IMR-90 (cell line): ENCODE measurements at regions not wholly inside any gene's neighbourhood (a gene's known extent, or its start where the extent isn't known, plus 50 kb on each side); places are given as distances from the start of the nearest gene placed in this dataset.

Source experiments
- ATAC-seq: fragments of 200-7000 bp; cut with Tn5 transposase; 2 replicates; pipeline ENCODE4 v1.9.1; 2020; ENCODE audit warnings: low read depth, mild to moderate bottlenecking, moderate library complexity
- BruUV-seq: library from RNA; stranded (reverse); fragments of 400-500 nt; replicated peaks from 2 replicates; lab custom pipeline; 2021; lab: Mats Ljungman, UMichigan
- CTCF ChIA-PET: fragments of 300-600 bp; formaldehyde crosslinking; extraction: SDS; loops from one replicate; lab custom pipeline; 2021; ENCODE audit warnings: antibody characterized with exemption; lab: Yijun Ruan, JAX
- POLR2A ChIA-PET: fragments of 300-600 bp; sonication (Branson Sonifier 250); formaldehyde crosslinking; loops from one replicate; lab custom pipeline; 2022; ENCODE audit warnings: antibody characterized with exemption; ENCODE audit not compliant: unreplicated experiment; lab: Charles Lee
- DNase-seq: peaks from one replicate; pipeline ENCODE4 v3.0.0; 2013
- H2AFZ ChIP-seq: replicated peaks from 2 replicates; pipeline ENCODE3; 2013; ENCODE audit warnings: low read length, mild to moderate bottlenecking; ENCODE audit not compliant: poor library complexity
- H2AK5ac ChIP-seq: 2 replicates; pipeline ENCODE4 v1.6.1; 2013; ENCODE audit warnings: low read depth, low read length, inconsistent platforms
- H2AK9ac ChIP-seq: replicated peaks from 2 replicates; pipeline ENCODE3; 2013; ENCODE audit warnings: mild to moderate bottlenecking, low read depth, low read length, moderate library complexity; ENCODE audit not compliant: poor library complexity
- H2BK120ac ChIP-seq: 2 replicates; pipeline ENCODE4 v1.6.1; 2013; ENCODE audit warnings: low read depth, low read length, inconsistent platforms
- H2BK15ac ChIP-seq: 3 replicates; pipeline ENCODE4 v1.6.1; 2013; ENCODE audit warnings: low read depth, low read length, inconsistent platforms
- H2BK20ac ChIP-seq: 2 replicates; pipeline ENCODE4 v1.6.1; 2013; ENCODE audit warnings: low read depth, mild to moderate bottlenecking, inconsistent platforms, low read length, moderate library complexity
- H2BK5ac ChIP-seq: 2 replicates; pipeline ENCODE4 v1.6.1; 2013; ENCODE audit warnings: mild to moderate bottlenecking, low read depth, low read length, inconsistent platforms; ENCODE audit not compliant: poor library complexity, severe bottlenecking
- H3K14ac ChIP-seq: replicated peaks from 2 replicates; pipeline ENCODE4 v1.6.1; 2013; ENCODE audit warnings: low read depth, low read length, inconsistent platforms
- H3K18ac ChIP-seq: 2 replicates; pipeline ENCODE4 v1.6.1; 2013; ENCODE audit warnings: low read depth, low read length, control low read depth
- H3K23ac ChIP-seq: 2 replicates; pipeline ENCODE4 v1.6.1; 2013; ENCODE audit warnings: low read depth, low read length, inconsistent platforms
- H3K27ac ChIP-seq: 2 replicates; pipeline ENCODE4 v1.5.1; 2013; ENCODE audit warnings: mild to moderate bottlenecking, control low read depth, low read length; ENCODE audit not compliant: insufficient read depth
- H3K27me3 ChIP-seq: 2 replicates; pipeline ENCODE4 v1.6.1; 2013; ENCODE audit warnings: low read length; ENCODE audit not compliant: control insufficient read depth, insufficient read depth
- H3K36me3 ChIP-seq: 2 replicates; pipeline ENCODE4 v1.6.1; 2013; ENCODE audit warnings: low read length, mixed read lengths; ENCODE audit not compliant: control insufficient read depth, insufficient read depth
- H3K4ac ChIP-seq: 2 replicates; pipeline ENCODE4 v1.6.1; 2013; ENCODE audit warnings: low read depth, low read length, inconsistent platforms
- H3K4me1 ChIP-seq: 2 replicates; pipeline ENCODE4 v1.6.1; 2013; ENCODE audit warnings: low read length, mixed read lengths; ENCODE audit not compliant: control insufficient read depth, insufficient read depth
- H3K4me2 ChIP-seq: 2 replicates; pipeline ENCODE4 v1.6.1; 2013; ENCODE audit warnings: low read depth, mild to moderate bottlenecking, control low read depth, low read length, moderate library complexity
- H3K4me3 ChIP-seq: 2 replicates; pipeline ENCODE4 v1.5.1; 2013; ENCODE audit warnings: low read depth, mild to moderate bottlenecking, control low read depth, low read length, moderate library complexity; ENCODE audit not compliant: insufficient read depth
- H3K56ac ChIP-seq: 2 replicates; pipeline ENCODE4 v1.6.1; 2013; ENCODE audit warnings: low read length, inconsistent platforms; ENCODE audit not compliant: insufficient read depth; ENCODE audit errors: extremely low read depth
- H3K79me1 ChIP-seq, 2 experiments: 2 replicates each; pipeline ENCODE4 v1.6.1; 2013; ENCODE audit warnings: low read length in 2 of 2, inconsistent platforms in 1 of 2, low read depth in 1 of 2
- H3K9ac ChIP-seq: 2 replicates; pipeline ENCODE4 v1.6.1; 2013; ENCODE audit warnings: low read depth, low read length, control low read depth
- H3K9me1 ChIP-seq: 2 replicates; pipeline ENCODE4 v1.6.1; 2013; ENCODE audit warnings: low read length, inconsistent platforms; ENCODE audit not compliant: insufficient read depth
- H3K9me3 ChIP-seq: 2 replicates; pipeline ENCODE4 v1.6.1; 2013; ENCODE audit warnings: low read length; ENCODE audit not compliant: control insufficient read depth, insufficient read depth
- H4K20me1 ChIP-seq: 2 replicates; pipeline ENCODE4 v1.6.1; 2013; ENCODE audit warnings: low read length, inconsistent platforms; ENCODE audit not compliant: insufficient read depth
- H4K5ac ChIP-seq: 2 replicates; pipeline ENCODE4 v1.6.1; 2013; ENCODE audit warnings: mild to moderate bottlenecking, low read depth, low read length, control low read depth
- H4K8ac ChIP-seq, 2 experiments: 2 replicates each; pipeline ENCODE4 v1.6.1; 2013; ENCODE audit warnings: low read depth in 2 of 2, low read length in 2 of 2, control low read depth in 1 of 2, inconsistent platforms in 1 of 2
- H4K91ac ChIP-seq: 2 replicates; pipeline ENCODE4 v1.6.1; 2013; ENCODE audit warnings: low read depth, low read length, inconsistent platforms; ENCODE audit not compliant: insufficient read depth
- FOS ChIP-seq: fragments of 150-350 bp; IDR thresholded peaks from 2 replicates; pipeline ENCODE4 v1.6.1; 2016; ENCODE audit warnings: low read depth, low read length
- WGBS, 2 experiments: methylation state at CpG; one replicate each; pipeline versions ENCODE4 v1.1.5 to v1.1.7; 2013; ENCODE audit warnings: missing lambda C conversion rate in 2 of 2; ENCODE audit not compliant: insufficient read length in 1 of 2; ENCODE audit errors: extremely low coverage in 2 of 2; 5-methylcytosine and 5-hydroxymethylcytosine counted together
- dilution Hi-C: fragments of 300-500 bp; cut with HindIII; formaldehyde crosslinking; loops from one replicate; pipeline ENCODE4 v1.14.3; 2018; ENCODE audit warnings: low sequenced_read_pairs; ENCODE audit not compliant: unreplicated experiment
- in situ Hi-C: fragments of 300-500 bp; cut with MboI; formaldehyde crosslinking; loops from 3 replicates; pipeline ENCODE4 v1.14.3; 2019; ENCODE audit warnings: low sequenced_read_pairs, inconsistent platforms, mixed read lengths
- intact Hi-C: fragments of 100-400 bp; cut with micrococcal nuclease; formaldehyde crosslinking; loops from 2 replicates; pipeline ENCODE4 v1.10.0; 2022

- Histone ChIP-seq H2BK15ac (no peak overlapping the region), H3K27me3 (peaks cover 7% of the 10 kb centered on the region), H3K56ac (no peak overlapping the region), H2BK120ac (no peak overlapping the region), H3K4me1 (peaks cover 1% of the 10 kb centered on the region; the same call in 1 of the 2 replicates), H3K14ac (no peak overlapping the region), H2AK5ac (no peak overlapping the region), H3K18ac (no peak overlapping the region), H3K4me3 (no peak overlapping the region), H3K9ac (no peak overlapping the region), H3K4ac (no peak overlapping the region), H2AK9ac (no peak overlapping the region), H4K5ac (no peak overlapping the region), H3K9me1 (no peaks in the 10 kb centered on the region), H2BK5ac (no peak overlapping the region), H2AFZ (no peak overlapping the region), H4K8ac (no peak overlapping the region), H4K91ac (no peak overlapping the region), H3K4me2 (no peak overlapping the region), H4K20me1 (no peaks in the 10 kb centered on the region), H3K27ac (no peak overlapping the region), H2BK20ac (no peak overlapping the region), H3K36me3 (no peaks in the 10 kb centered on the region), H3K23ac (no peak overlapping the region), H3K9me3 (peaks cover 6% of the 10 kb centered on the region), H3K79me1 (no peaks in the 10 kb centered on the region)
- WGBS, 2 experiments: 83 to 100% methylated on average over 1 to 7 of the region's 11 CpGs
- no peak for ATAC-seq
- ChIA-PET CTCF (no interaction called here), POLR2A (no interaction called here)
- no peak for TF ChIP-seq FOS
- intact Hi-C loops: no loop called here
- DNase-seq: no peak
- in situ Hi-C loops: no loop called here
- BruUV-seq: no TSS peak
- dilution Hi-C loops: no loop called here
Measured at GRCh38 chr11:115585361-115586024, 81.3 kb upstream of the CADM1 start.
